GM19438 (cell line): ENCODE measurements at regions not wholly inside any gene's neighbourhood (a gene's known extent, or its start where the extent isn't known, plus 50 kb on each side); places are given as distances from the start of the nearest gene placed in this dataset.
"Not testable (repeated sequence)": the region's sequence is repeated elsewhere in the genome, so short reads cannot be mapped to it uniquely, and the experiment has no call there.

Source experiments
- ATAC-seq: cut with Tn5 transposase; IDR thresholded peaks from one replicate; pipeline ENCODE4 v1.9.1; 2021; ENCODE audit warnings: low read depth; ENCODE audit not compliant: unreplicated experiment

DNA sequence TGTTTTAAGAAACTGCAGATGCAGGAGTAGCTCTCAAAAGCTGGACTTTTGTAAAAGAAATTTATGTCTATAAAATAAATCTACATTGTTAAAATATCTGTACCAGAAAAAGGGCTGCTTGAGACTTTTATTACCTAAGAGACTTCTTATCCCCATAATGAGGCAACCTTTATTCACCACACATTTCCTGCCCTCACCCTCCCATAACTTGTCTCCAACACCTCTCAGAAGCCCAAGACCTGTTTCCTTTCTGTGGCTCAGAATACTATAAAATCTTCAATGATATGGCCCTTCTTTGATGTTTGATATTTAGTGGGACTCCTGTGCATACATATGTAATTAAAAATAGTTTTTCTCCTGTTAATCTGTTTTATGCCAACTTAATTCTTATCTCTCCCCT lies 141.5 kb upstream of the FER start:
- no peak for ATAC-seq

DNA sequence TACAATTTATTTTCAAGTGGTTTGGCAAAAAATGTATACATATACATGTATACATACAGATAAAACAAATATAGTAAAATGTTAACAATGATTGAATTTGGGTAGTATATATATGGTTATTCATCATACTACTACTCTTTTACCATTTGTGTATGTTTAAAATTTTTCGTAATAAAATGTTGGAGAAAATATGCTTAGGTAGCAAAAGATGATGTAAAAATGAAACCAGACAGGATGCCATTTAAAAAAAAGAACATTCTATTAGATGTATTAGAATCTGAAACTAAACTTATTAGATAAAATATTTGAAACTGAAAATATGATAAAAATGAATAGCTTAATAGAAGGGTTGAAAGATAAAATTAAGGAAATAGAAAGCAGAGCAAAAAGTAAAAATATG lies 144.9 kb upstream of the FER start:
- ATAC-seq: no peak

DNA sequence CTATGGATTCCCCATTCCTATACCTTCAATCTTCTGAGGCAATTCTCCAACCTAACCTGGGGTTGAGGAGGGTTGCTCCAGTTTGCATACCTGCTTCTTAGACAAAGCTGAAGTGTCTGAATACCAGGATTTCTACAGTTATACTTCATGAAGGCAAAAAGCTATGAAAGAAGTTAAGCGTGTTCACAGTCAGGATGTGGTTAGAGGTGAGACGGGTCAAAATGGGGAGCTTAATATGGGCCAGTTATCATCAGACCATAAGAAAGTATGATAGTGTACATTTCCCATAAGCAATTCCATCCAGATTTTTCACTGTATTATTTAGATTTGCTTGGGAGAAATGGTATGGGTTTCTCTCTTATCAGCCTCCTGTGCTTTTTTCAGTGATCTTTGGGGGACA lies 156.9 kb upstream of the FER start:
- no peak for ATAC-seq

DNA sequence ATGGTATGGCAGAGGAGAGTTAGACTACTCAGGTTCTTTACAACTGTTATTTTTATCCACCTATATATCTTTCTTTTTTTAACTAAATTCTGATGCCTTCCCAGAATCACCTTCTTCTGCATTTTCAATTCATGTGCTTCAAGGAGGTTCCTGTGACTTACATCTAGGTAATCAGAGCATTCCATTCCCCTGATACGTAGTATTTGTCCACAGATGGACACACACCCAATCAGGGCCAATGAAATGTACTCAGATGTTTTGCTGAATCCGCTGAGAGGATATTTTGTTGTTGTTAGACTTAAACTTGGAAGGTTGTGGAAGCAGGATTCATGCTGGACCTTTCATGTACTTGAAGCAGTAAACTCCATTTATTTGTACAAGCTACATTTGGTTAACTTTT lies 159.4 kb upstream of the FER start:
- no peak for ATAC-seq

DNA sequence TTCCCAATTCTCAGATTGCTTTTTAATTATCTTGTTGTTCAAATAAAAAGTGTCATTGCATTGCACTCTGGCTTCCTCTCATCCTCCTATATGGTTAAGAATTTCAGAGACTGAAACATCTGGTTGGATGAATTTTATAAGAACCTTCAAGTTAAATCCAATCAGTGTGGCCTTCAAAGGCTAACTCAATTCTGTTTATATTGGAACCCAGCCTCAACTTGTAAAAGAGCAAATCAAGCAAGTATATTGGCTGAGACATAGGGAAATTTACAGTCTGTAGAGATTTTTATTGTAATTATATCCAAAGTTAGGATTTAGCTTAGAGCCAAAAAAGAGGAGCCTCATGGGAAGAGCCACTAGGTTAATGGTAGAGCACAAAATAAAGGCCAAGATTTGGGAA lies 159.9 kb upstream of the FER start:
- ATAC-seq: no peak

DNA sequence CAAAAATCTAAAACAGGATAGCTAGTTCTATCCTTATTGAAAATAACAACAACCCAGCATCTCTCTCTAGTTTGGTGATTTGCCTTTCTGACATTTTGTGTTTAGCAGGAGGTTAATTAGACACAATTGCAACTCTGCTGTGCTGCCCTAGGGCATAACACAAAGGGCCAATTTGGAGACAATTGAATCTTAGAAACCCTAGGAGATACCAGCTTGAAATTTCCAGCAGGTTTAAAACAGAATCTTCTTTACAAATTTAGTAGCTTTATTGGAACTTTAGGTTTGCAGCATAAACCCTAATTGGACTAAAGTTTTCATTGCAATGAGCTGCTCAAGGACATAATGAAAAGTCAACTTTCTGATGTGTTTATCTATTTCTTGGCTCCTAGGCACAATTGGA lies 166.7 kb upstream of the FER start:
- ATAC-seq: no peak

DNA sequence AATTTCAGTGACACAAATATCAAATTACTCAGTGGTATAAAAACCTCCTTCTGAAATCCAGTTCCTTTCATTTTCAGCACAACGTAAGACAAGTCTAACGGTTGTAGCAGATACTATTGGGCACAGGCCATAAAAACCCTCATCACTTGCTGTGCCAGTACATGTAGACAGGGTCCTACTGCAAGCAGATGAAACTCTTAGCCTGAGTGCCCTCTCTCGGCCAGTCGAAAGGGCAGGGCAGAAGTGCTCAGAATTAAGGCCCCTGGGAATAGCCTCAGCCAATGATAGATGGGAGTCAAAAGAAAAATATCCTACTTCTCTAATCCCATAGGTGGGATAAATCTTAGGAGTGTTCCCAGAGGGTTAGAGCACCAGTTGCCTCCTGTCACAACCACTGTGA lies 168.5 kb upstream of the FER start:
- ATAC-seq: no peak

DNA sequence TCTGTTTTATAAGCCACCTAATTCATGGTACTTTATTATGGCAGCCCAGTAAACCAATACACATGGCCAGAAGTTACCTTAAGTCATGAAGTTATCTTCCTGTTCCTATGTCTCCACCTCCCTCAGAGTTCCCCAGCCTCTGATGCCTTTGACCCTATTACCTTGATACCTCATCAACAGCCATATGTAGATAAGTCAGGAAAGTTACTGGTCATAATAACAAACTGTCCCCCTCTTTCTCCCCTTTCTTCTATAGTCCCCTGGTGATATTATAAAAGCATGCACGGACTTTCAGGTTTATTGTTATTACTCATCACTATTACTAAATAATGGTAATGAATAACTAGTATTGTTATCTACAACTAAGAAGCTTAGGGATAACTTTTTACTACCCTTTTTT lies 168.9 kb upstream of the FER start:
- no peak for ATAC-seq

DNA sequence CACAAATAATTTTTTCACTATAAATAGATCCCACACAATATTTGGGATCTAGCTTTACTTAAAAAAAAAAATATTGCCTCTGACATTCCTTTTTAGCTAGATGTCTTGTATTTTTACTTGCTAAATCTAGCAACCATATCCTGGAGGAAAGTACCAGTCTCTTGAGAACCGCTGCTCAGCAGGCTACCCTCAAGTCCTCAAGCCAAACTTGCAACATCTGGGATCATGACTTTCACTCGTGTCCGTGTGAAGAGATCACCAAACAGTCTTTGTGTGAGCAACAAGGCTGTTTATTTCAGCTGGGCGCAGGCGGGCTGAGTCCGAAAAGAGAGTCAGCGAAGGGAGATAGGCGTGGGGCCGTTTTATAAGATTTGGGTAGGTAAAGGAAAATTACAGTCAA lies 180.3 kb upstream of the FER start:
- no peak for ATAC-seq

DNA sequence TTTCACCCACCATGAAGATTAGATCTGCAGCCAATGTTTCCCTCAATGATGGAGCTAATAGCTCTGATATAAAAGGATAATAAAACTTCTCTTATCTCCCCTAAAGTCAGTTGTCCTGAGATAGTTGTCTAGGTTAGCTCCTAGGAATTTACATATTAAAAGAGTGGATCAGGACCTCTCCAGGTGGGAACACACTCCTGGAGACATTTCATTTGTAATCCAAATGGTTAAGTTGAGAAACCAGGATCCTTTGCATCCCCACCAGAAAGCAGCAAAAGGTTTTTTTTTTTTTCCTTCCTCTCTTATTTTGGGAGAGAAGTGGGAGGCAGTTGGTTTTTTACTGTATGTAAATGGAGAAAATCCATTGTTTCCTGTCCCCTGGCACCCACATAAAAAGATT lies 182.5 kb upstream of the FBXL17 start:
- no peak for ATAC-seq

DNA sequence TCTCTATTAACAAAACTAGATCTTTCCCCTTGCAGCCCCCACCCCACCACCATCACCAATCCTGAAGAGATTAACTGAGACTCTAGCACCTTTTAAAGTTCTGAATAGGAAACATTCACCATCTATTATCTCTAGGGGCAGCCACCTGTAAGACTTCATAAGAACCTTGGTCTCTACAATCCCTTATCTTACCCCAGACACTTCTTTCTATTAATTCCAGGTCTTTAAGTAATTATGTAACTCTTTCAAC lies 180.2 kb upstream of the FBXL17 start:
- no peak for ATAC-seq

DNA sequence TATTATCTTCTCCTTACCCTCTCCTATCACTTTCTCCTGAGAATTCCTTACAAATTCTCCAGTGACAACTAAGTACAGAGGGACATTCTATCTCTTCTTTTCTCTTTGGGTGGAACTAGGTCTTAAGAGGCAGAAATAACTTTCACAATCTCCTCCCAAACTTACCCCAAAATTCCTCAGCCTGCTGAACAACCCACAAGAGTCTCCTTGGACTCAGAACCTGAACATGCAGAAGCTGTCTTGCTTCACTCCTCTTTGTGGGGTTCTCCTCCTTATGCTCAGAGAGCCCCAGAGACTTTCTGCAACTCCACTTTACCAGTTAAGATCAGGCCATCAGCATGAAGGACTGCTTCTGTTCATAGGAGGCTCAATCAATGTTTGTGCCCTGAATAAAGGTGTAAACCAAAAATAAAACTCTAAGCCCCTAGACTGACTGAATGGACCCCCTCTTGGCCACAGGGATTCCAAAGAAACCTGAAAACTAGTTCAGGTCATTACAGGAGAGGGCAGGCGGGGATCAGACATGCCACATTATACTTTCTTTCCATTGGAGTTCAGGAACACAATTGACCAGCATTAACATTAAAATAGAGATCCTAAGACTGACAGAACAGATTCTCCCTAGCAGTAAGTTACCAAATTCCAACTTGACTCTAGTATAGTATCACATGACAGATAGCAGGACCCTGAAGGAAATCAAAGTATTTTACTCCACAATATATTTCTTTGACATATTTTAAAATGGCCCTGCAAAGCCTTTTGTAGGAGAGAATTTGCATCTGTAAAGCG lies 179.7 kb upstream of the FBXL17 start:
- ATAC-seq: no peak

DNA sequence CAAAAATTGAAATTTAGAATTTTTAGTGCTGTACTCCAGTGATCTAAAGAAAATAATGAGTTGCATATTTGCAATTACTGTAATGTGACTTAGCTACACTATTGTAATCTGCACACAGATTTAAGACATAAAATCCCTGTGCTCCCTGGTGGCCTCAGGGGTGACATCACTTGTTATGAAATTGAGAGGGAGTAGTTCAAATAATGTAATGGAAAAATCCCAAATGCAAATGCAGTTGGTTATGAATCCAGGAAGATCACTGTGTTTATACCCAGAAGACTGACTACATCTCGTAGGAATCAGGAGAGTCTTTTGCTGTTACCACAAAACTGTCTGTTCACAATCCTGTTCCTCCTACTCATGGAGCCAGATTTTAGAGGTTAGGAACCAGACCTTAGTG lies 178.7 kb upstream of the FBXL17 start:
- ATAC-seq: no peak

DNA sequence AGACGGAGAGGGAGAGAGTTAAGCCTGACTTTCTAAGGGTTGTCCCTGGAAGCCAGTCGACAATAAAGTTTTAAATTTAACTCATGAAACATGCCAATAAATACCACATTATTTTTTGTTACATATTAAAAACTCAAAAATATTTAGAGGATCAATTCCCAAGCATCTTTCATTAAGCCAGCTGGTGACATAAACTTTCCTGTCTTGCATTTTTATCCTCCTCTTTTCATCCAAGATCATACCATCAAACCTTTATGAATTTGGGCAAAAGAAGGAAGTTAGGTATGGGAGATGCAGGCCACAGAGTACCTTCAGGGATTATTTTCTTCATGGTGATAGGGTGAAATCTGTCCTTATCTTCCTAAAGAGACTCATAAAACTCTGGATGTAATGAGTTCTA lies 178.3 kb upstream of the FBXL17 start:
- ATAC-seq: no peak

DNA sequence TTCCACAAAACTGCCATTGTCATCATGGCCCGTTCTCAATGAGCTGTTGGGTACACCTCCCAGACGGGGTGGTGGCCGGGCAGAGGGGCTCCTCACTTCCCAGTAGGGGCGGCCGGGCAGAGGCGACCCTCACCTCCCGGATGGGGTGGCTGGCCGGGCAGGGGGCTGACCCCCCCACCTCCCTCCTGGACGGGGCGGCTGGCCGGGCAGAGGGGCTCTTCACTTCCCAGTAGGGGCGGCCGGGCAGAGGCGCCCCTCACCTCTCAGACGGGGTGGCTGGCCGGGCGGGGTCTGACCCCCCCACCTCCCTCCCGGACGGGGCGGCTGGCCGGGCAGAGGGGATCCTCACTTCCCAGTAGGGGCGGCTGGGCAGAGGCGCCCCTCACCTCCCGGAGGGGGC lies 176.9 kb upstream of the FBXL17 start:
- not testable (repeated sequence) for ATAC-seq

DNA sequence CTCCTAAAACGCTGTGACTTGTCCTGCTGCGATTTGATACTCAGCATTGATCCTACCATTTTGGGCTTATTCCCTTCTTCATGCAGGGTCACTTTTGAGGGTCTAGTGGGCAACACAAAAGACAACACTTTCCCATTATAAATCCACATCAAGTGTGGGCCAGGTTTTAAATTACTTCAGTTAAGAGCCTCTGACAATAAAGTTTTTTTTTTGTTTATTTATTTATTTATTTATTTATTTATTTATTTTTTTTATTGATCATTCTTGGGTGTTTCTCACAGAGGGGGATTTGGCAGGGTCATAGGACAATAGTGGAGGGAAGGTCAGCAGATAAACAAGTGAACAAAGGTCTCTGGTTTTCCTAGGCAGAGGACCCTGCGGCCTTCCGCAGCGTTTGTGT lies 176.2 kb upstream of the FBXL17 start:
- ATAC-seq: not testable (repeated sequence)

DNA sequence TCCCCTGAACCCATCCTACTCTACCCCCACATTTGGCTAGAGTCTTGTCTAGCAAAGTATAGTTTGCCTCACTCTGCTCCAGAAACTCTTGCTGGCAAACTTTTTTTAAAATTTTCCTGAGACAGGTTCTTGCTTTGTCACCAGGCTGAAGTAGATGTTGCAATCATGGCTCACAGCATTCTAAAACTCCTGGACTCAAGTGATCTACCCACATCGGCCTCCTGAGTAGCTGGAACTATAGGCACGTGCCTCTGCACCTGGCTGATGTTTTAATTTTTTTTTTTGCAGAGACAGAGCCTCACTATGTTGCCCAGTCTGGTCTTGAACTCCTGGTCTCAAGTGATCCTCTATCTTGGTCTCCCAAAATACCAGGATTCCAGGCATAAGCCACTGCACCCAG lies 175.8 kb upstream of the FBXL17 start:
- no peak for ATAC-seq

DNA sequence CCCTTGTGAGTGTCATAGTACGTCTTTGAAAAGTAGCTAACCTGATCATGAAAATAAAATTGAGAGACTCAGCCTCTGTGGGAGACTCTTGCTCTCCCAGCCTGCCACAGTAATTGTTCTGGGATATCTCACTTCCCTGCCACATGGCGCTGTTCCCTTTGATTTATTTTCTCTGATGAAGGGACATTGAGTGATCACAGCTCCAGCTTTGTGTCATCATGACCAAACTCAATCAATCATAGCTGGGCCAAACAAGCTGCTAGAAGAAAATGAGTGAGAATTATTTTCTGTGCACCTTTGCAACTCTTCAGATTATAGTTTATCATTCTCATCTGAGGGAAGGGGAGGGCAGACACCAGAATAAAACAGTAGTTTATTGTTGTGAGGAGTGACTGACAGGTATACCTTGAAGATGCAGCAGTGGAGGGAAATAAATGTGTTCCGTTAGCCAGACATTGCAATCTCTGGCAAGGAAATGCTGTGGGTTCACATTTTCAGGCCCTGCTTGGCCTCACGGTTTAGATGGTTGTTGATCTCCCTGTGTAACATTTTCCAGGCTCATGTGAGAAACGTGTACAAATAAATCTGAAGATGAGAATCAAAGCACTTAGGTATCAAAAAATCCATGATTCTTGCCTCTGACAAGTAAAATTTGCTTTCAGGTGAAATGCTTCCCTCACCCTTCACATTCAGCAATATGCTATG lies 174.7 kb upstream of the FBXL17 start:
- no peak for ATAC-seq

DNA sequence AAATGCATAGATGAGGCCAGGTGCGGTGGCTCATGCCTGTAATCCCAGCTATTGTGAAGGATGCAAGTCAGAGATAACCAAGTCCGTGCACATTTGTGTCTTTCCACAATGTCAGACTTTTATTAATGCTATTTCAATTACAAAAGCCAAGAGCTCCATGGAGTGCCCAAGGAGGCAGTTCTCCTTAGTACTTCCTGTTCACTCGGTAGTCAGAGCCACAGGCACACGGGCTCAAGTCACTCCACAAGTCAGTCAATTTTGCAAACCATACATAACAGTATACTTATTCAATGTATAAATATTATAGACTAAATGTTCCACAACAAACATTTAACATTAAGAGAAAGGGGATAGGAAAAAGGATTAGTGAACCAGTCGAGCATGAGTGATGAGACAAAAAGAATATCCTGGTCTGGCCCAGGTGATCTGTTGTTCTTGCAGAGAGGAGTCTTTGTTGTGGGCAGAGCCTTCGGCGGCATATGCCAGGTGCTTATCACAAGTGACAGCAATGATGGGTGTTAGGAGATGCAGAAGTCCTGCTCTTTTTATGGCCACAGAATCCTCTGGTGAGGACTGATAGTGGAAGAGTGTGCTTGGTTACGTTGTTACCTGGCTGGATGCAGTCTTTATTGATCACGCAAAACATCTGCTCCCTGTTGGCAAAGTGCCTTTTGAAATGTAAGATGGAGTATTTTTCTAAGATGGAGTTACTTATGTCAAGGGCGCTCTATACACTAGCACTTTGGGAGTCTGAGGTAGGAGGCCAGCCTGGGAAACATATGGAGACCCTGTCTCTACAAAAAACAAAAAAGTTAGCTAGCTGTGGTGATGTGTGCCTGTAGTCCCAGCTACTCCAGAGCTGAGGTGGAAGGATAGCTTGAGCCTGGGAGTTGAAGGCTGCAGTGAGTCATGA lies 167.0 kb upstream of the FBXL17 start:
- no peak for ATAC-seq

DNA sequence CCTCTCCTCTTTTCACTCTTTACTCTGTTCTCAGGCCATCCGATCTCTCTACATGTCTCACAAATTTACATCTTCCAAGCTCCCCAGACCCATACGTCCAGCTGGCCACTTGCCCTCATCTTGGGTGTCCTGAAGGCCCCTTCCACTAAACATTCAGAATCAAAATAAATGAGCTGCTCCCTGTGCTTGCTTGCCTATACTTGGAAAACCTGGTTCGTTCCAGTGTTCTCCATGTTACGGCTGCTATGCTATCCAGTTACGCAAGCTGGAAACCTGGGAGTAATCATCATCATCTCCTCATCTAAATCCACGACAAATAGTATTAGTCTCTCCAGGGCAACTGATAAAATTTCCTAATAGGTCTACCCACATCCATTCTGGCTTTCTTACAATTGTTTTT lies 165.0 kb upstream of the FBXL17 start:
- ATAC-seq: no peak

DNA sequence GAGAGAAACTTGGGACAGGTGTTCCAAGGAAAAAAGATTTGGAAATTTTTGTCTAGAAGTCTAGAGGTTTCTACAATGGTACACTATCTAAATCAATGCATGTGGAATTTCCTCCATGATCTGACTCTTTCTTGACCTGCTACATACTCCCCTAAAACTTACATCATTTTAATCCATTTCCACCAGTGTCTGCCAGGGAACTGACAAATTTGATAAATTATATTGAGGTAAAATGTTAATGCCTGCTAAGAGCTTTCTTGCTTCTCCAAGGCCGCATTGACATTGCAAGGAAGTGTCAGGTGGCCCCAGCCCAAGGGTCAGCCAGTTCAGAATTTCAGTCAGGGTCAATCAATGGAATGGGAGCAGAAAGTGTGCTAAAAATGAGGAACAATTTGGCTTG lies 163.4 kb upstream of the FBXL17 start:
- ATAC-seq: no peak

DNA sequence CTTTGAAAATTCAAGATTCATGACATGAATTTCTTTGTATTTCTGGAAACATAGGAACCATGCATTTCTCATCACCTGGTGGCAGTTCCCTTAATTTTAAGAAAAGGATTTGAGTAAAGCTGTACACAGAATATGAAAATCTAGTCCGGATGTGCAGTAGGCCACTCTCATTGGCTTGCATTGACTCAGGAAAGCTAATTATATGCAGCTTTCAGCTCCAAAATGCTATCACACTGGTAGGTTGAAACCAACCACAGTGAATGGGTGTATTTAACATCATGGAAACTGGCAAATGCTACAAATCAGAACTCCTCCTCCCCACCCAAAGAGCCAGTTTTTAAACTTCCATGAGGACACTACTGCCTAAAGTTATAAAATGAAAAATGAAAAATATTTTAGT lies 161.6 kb upstream of the FBXL17 start:
- no peak for ATAC-seq
